Psoas muscle (tissue), 7 donors: ENCODE measurements at regions not wholly inside any gene's neighbourhood (a gene's known extent, or its start where the extent isn't known, plus 50 kb on each side); places are given as distances from the start of the nearest gene placed in this dataset.

Source experiments
- ATAC-seq, 4 donors: fragments of 200-7000 bp; cut with Tn5 transposase; one replicate each; pipeline ENCODE4 v1.9.1; 2020; ENCODE audit warnings: moderate library complexity in 3 of 4, mild to moderate bottlenecking in 2 of 4
- DNase-seq, 2 donors: peaks; one replicate each; pipeline ENCODE4 v3.0.0-alpha.2; 2020
- H3K27ac ChIP-seq: fragments of 200-600 bp; one replicate; pipeline ENCODE4 v1.8.0; 2022
- H3K27me3 ChIP-seq, 3 donors: fragments of 200-600 bp in 1 of 3; one replicate each; pipeline versions ENCODE4 v1.6.1 to v1.8.0; 2013 to 2022; ENCODE audit warnings: low read length in 2 of 3, mild to moderate bottlenecking in 2 of 3, moderate library complexity in 1 of 3; ENCODE audit not compliant: insufficient read depth in 3 of 3
- H3K36me3 ChIP-seq, 2 donors: fragments of 200-600 bp in 1 of 2; one replicate each; pipeline versions ENCODE4 v1.6.1 to v1.8.0; 2013 to 2022; ENCODE audit warnings: low read depth in 1 of 2, mild to moderate bottlenecking in 1 of 2, moderate library complexity in 1 of 2; ENCODE audit not compliant: insufficient read depth in 1 of 2
- H3K4me1 ChIP-seq: fragments of 200-600 bp; one replicate; pipeline ENCODE4 v1.8.0; 2022
- H3K4me3 ChIP-seq: fragments of 200-600 bp; one replicate; pipeline ENCODE4 v1.8.0; 2022; ENCODE audit warnings: mild to moderate bottlenecking
- H3K9me3 ChIP-seq: fragments of 200-600 bp; one replicate; pipeline ENCODE4 v1.8.0; 2022
- CTCF ChIP-seq: fragments of 200-600 bp; IDR thresholded peaks from one replicate; pipeline ENCODE4 v1.8.0; 2022; ENCODE audit warnings: antibody characterized with exemption
- WGBS, 3 donors: extraction: QIAGEN DNeasy Blood & Tissue Kit; methylation state at CpG; one replicate each; pipeline versions ENCODE4 v1.1.6 to v1.1.7; 2013; 5-methylcytosine and 5-hydroxymethylcytosine counted together
- intact Hi-C, 2 donors: fragments of 100-400 bp; cut with DNase I; formaldehyde crosslinking; loops; one replicate each; pipeline versions ENCODE4 v1.11.0 to v1.14.2; 2022
- donor health status: healthy with polysubstance abuse.
- donor health status: DM: no; HTN: no; CAD: no; lungs with moderate emphysema.
- donor health status: Bipolar disorder and iron deficiency.
- donor health status: healthy.
- donor health status: DM: yes; HTN: yes; CAD: no.
- donor health status: DM: no; HTN: no; CAD: no.
- donor health status: DM: yes; HTN: yes; CAD: no.

GRCh38 chr10:94043431-94043990 is 49.8 kb downstream of the PLCE1 start:
- no peak for TF ChIP-seq CTCF
- H3K36me3 ChIP-seq = no peaks in the 10 kb centered on the region
- H3K27ac ChIP-seq = no peak overlapping the region
- H3K27me3 ChIP-seq = no peaks in the 10 kb centered on the region
- DNase-seq = no peak
- intact Hi-C loops = no loop called here
- no peak for ATAC-seq
- H3K4me3 ChIP-seq = no peak overlapping the region
- no peaks in the 10 kb centered on the region for H3K9me3 ChIP-seq
- peaks cover 14% of the 10 kb centered on the region for H3K4me1 ChIP-seq

- ATAC-seq = no peak
- no peaks in the 10 kb centered on the region for H3K9me3 ChIP-seq
- DNase-seq = no peak
- WGBS, 3 donors = 4 to 15% (median 5%) methylated on average over 1 of the region's 1 CpG
- no peak overlapping the region for H3K27ac ChIP-seq
- H3K36me3 ChIP-seq = no peaks in the 10 kb centered on the region
- no peaks in the 10 kb centered on the region for H3K27me3 ChIP-seq
- H3K4me3 ChIP-seq = no peak overlapping the region
- peaks cover 24% of the 10 kb centered on the region for H3K4me1 ChIP-seq
- intact Hi-C loops = no loop called here
- no peak for TF ChIP-seq CTCF
Measured at GRCh38 chr10:94046098-94046497, 52.4 kb downstream of the PLCE1 start.

GRCh38 chr10:94047293-94047692 is 53.6 kb downstream of the PLCE1 start:
- Histone ChIP-seq H3K27ac (no peak overlapping the region), H3K36me3 (no peaks in the 10 kb centered on the region), H3K9me3 (no peaks in the 10 kb centered on the region), H3K4me3 (no peak overlapping the region), H3K4me1 (peaks cover 21% of the 10 kb centered on the region), H3K27me3 (no peaks in the 10 kb centered on the region)
- intact Hi-C loops = no loop called here
- ATAC-seq = no peak
- TF ChIP-seq CTCF = no peak
- WGBS, 3 donors = 79 to 85% (median 84%) methylated on average over 3 of the region's 3 CpGs
- no peak for DNase-seq

- Histone ChIP-seq H3K9me3 (no peaks in the 10 kb centered on the region), H3K4me3 (no peak overlapping the region), H3K4me1 (peaks cover 20% of the 10 kb centered on the region), H3K27ac (no peak overlapping the region), H3K27me3 (no peaks in the 10 kb centered on the region), H3K36me3 (no peaks in the 10 kb centered on the region)
- peak in 3 of 4 donors; percentile 64 to 89 (median 88) for ATAC-seq
- TF ChIP-seq CTCF = no peak
- intact Hi-C loops = no loop called here
- DNase-seq = no peak
- 50% methylated on average over 4 of the region's 4 CpGs for WGBS, 3 donors
Measured at GRCh38 chr10:94049911-94050310, 56.2 kb downstream of the PLCE1 start.

GRCh38 chr10:94052281-94052680 is 58.5 kb downstream of the PLCE1 start:
- no peaks in the 10 kb centered on the region for H3K27me3 ChIP-seq

More at GRCh38 chr10:94052281-94052680, 58.5 kb downstream of the PLCE1 start:
- TF ChIP-seq CTCF = no peak
- Histone ChIP-seq H3K27ac (no peak overlapping the region), H3K9me3 (no peaks in the 10 kb centered on the region), H3K36me3 (no peaks in the 10 kb centered on the region), H3K4me3 (no peak overlapping the region), H3K4me1 (peaks cover 11% of the 10 kb centered on the region)
- intact Hi-C loops = no loop called here
- 78 to 90% (median 85%) methylated on average over 1 of the region's 1 CpG for WGBS, 3 donors
- DNase-seq (no peak), ATAC-seq (no peak)
